ENCODE measurements at regions not wholly inside any gene's neighbourhood (a gene's known extent, or its start where the extent isn't known, plus 50 kb on each side); places are given as distances from the start of the nearest gene placed in this dataset.

- Histone ChIP-seq H3K9ac (ENCODE audit: low read length) (no peak overlapping the region), H3K4me2 (ENCODE audit: low read length) (no peak overlapping the region), H2AFZ (ENCODE audit: low read depth, low read length, poor library complexity, severe bottlenecking) (no peak overlapping the region), H3K4me3 (replicated peaks in 1 of 2; ENCODE audit: low read depth in 1 of 2, low read length in 2 of 2) (no peak overlapping the region), H3K4me1 (ENCODE audit: control insufficient read depth in 1 of 2, insufficient read depth in 2 of 2, low read length in 2 of 2) (no peaks in the 10 kb centered on the region), H3K9me2 (ENCODE audit: insufficient read depth) (no peaks in the 10 kb centered on the region), H3K27ac (ENCODE audit: low read depth, low read length) (no peak overlapping the region), H4K20me1 (ENCODE audit: insufficient read depth) (no peaks in the 10 kb centered on the region), H3K9me3 (ENCODE audit: control insufficient read depth in 1 of 2, insufficient read depth in 1 of 2, low read depth in 1 of 2, low read length in 2 of 2) (no peaks in the 10 kb centered on the region), H3K27me3 (ENCODE audit: insufficient read depth, low read length) (peaks cover 68% of the 10 kb centered on the region), H3K36me3 (ENCODE audit: control insufficient read depth in 1 of 2, insufficient read depth in 2 of 2, low read length in 2 of 2) (no peaks in the 10 kb centered on the region), H3K79me2 (ENCODE audit: insufficient read depth, low read length) (no peaks in the 10 kb centered on the region)
- POLR2A ChIA-PET, result no interaction called here
- RAD21 ChIA-PET (ENCODE audit: low non-redundant PET in 1 of 2, low total read pairs in 2 of 2, uncharacterized antibody in 2 of 2, unreplicated experiment in 2 of 2), result no interaction called here
- CTCF ChIA-PET, result interaction anchor here (1.0 kb wide), 1 partner anchor 14 kb away, joined by 3 read pairs; no protein-coding TSS in a partner anchor
- intact Hi-C loops (cut with micrococcal nuclease), result loop anchor here (10.0 kb wide), 1 partner anchor 350 kb away; no protein-coding TSS in a partner anchor
- DNase-seq (ENCODE audit: low read depth, low spot score) (no peak), ATAC-seq (no peak)
- TF ChIP-seq POLR2AphosphoS5 (IDR thresholded peaks at IDR 0.05; ENCODE audit: low read depth, low read length), result no peak
- no peak for TF ChIP-seq ATF3 (IDR thresholded peaks at IDR 0.05)
- no peak for TF ChIP-seq CEBPB (IDR thresholded peaks at IDR 0.05; ENCODE audit: low read depth)
- no peak for TF ChIP-seq SP1 (IDR thresholded peaks at IDR 0.05; ENCODE audit: low read depth)
- TF ChIP-seq CTCF (IDR thresholded peaks at IDR 0.05 in 2 of 3, conservative IDR thresholded peaks at IDR 0.05 in 1 of 3; ENCODE audit: borderline replicate concordance in 1 of 3, insufficient read depth in 1 of 3, low read depth in 2 of 3, low read length in 2 of 3), result no peak
- no peak for TF ChIP-seq REST (IDR thresholded peaks at IDR 0.05; ENCODE audit: low read depth)
- no peak for TF ChIP-seq RAD21 (IDR thresholded peaks at IDR 0.05; ENCODE audit: low read depth)
- no peak for TF ChIP-seq JUND (IDR thresholded peaks at IDR 0.05)
- TF ChIP-seq EZH2phosphoT487 (IDR thresholded peaks at IDR 0.05; ENCODE audit: borderline replicate concordance), result no peak
- no peak for TF ChIP-seq SIN3A (IDR thresholded peaks at IDR 0.05; ENCODE audit: low read depth)
- no peak for TF ChIP-seq FOSL1 (IDR thresholded peaks at IDR 0.05; ENCODE audit: low read depth)
- no peak for TF ChIP-seq ELF1 (IDR thresholded peaks at IDR 0.05; ENCODE audit: borderline replicate concordance, low read depth)
- BruUV-seq (replicated peaks), result no TSS peak
These were observed 142.4 kb upstream of the IRX4 start for GRCh38 chr5:2024986-2025721.

All from HCT116 (cell line).